ENCODE measurements at regions not wholly inside any gene's neighbourhood (a gene's known extent, or its start where the extent isn't known, plus 50 kb on each side); places are given as distances from the start of the nearest gene placed in this dataset.

DNA sequence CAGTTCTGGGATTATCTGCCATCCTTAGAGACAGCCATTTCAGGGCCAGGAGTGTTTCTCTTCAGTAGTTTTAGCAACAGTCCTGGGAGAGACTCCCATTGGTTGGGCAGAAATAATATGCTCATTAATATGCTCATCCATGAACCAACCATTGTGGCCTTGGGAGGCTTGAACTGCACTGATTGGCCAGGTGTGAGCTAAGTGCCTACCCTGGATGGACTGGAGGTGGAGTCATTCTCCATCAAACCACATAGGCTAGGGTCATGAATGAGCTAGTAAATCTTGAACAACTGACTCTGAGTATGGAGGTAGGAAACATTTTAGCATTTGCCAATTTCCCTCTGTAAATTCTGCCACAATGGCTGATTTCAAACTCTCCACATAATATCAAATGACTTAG lies 70.2 kb upstream of the ZFP64 start:
- H3K9me3 Mint-ChIP-seq (ENCODE audit: low read depth): peaks cover 7% of the 10 kb centered on the region

DNA sequence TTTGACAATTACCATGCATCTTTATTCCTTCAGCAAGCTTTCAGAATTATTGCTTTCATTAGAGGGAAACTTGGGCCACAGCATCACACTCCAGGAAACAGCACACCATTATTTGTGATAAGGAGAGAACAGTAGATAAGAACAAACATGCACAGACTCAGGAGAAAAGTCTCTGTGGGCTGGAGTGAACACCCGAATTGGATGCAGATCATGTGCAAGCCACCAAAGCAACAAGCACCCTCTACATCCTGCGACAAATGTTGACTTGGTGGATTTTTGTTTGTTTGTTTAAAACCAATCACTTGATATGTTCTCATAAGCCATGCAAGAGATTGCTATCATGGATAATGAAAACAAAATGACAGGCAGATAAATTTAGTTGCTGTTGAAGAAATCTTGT lies 67.7 kb upstream of the ZFP64 start:
- peaks cover 8% of the 10 kb centered on the region for H3K9me3 Mint-ChIP-seq (ENCODE audit: low read depth)
- peaks cover 11% of the 10 kb centered on the region for H3K27me3 Mint-ChIP-seq (ENCODE audit: low read depth)
- no peaks in the 10 kb centered on the region for H3K4me1 Mint-ChIP-seq (ENCODE audit: low read depth)

More for the DNA sequence above, 70.2 kb upstream of the ZFP64 start:
- H3K27me3 Mint-ChIP-seq (ENCODE audit: low read depth): peaks cover 20% of the 10 kb centered on the region
- TF ChIP-seq CTCF (IDR thresholded peaks at IDR 0.05): no peak
- no peak for DNase-seq (ENCODE audit: low spot score)
- H3K36me3 Mint-ChIP-seq (ENCODE audit: low read depth): no peaks in the 10 kb centered on the region
- no peak overlapping the region for H3K4me3 Mint-ChIP-seq (ENCODE audit: unreplicated experiment)
- H3K4me1 Mint-ChIP-seq (ENCODE audit: low read depth): no peaks in the 10 kb centered on the region
- H3K27ac Mint-ChIP-seq (ENCODE audit: unreplicated experiment): no peak overlapping the region

GRCh38 chr20:52256454-52256853 lies 64.9 kb upstream of the ZFP64 start:
- no peaks in the 10 kb centered on the region for H3K4me1 Mint-ChIP-seq (ENCODE audit: low read depth)

More for the DNA sequence above, 67.7 kb upstream of the ZFP64 start:
- no peaks in the 10 kb centered on the region for H3K36me3 Mint-ChIP-seq (ENCODE audit: low read depth)
- no peak overlapping the region for H3K4me3 Mint-ChIP-seq (ENCODE audit: unreplicated experiment)
- no peak for DNase-seq (ENCODE audit: low spot score)
- no peak overlapping the region for H3K27ac Mint-ChIP-seq (ENCODE audit: unreplicated experiment)
- no peak for TF ChIP-seq CTCF (IDR thresholded peaks at IDR 0.05)

DNA sequence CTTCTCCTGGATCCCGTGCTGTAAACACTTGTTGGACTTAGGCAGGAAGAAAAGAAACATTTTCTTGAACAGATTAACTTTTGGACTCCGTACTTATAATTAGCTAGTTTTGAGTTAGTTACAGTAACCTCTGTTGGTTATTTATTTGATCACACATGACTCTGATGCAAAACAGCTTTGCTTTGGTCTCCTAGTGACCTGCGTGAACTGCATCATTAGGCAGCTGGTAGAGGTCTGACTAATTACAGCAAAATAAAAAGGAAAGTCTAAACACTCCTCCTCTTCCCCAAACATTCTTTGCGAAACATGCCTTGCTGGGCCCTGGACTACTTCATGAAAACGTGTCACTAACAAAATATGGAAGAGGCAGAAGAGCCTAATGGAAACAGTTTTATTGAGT lies 61.1 kb upstream of the ZFP64 start:
- H3K27ac Mint-ChIP-seq (ENCODE audit: unreplicated experiment): no peak overlapping the region
- no peak for TF ChIP-seq CTCF (IDR thresholded peaks at IDR 0.05)
- no peaks in the 10 kb centered on the region for H3K4me1 Mint-ChIP-seq (ENCODE audit: low read depth)
- peaks cover 5% of the 10 kb centered on the region for H3K9me3 Mint-ChIP-seq (ENCODE audit: low read depth)
- no peak for DNase-seq (ENCODE audit: low spot score)
- H3K4me3 Mint-ChIP-seq (ENCODE audit: unreplicated experiment): no peak overlapping the region
- no peaks in the 10 kb centered on the region for H3K36me3 Mint-ChIP-seq (ENCODE audit: low read depth)
- peaks cover 2% of the 10 kb centered on the region for H3K27me3 Mint-ChIP-seq (ENCODE audit: low read depth)

More at GRCh38 chr20:52256454-52256853, 64.9 kb upstream of the ZFP64 start:
- peaks cover 12% of the 10 kb centered on the region for H3K9me3 Mint-ChIP-seq (ENCODE audit: low read depth)
- H3K4me3 Mint-ChIP-seq (ENCODE audit: unreplicated experiment): no peak overlapping the region
- H3K27ac Mint-ChIP-seq (ENCODE audit: unreplicated experiment): no peak overlapping the region
- no peak for TF ChIP-seq CTCF (IDR thresholded peaks at IDR 0.05)
- peaks cover 2% of the 10 kb centered on the region for H3K27me3 Mint-ChIP-seq (ENCODE audit: low read depth)
- DNase-seq (ENCODE audit: low spot score): no peak
- H3K36me3 Mint-ChIP-seq (ENCODE audit: low read depth): no peaks in the 10 kb centered on the region

- Mint-ChIP-seq H3K9me3 (ENCODE audit: low read depth) (peaks cover 9% of the 10 kb centered on the region), H3K4me1 (ENCODE audit: low read depth) (no peaks in the 10 kb centered on the region), H3K27me3 (ENCODE audit: low read depth) (peaks cover 2% of the 10 kb centered on the region), H3K27ac (ENCODE audit: unreplicated experiment) (no peak overlapping the region), H3K4me3 (ENCODE audit: unreplicated experiment) (no peak overlapping the region), H3K36me3 (ENCODE audit: low read depth) (no peaks in the 10 kb centered on the region)
- TF ChIP-seq CTCF (IDR thresholded peaks at IDR 0.05): no peak
- no peak for DNase-seq (ENCODE audit: low spot score)
Observed at GRCh38 chr20:52251827-52252226, 60.2 kb upstream of the ZFP64 start.
